Endodermal cell (in vitro differentiated cells): ENCODE measurements at regions not wholly inside any gene's neighbourhood (a gene's known extent, or its start where the extent isn't known, plus 50 kb on each side); places are given as distances from the start of the nearest gene placed in this dataset.
"Not testable (repeated sequence)": the region's sequence is repeated elsewhere in the genome, so short reads cannot be mapped to it uniquely, and the experiment has no call there.

Source experiments
- DNase-seq: peaks from one replicate; pipeline ENCODE4 v3.0.0-alpha.2; 2017
- H3K27ac ChIP-seq: 2 replicates; pipeline ENCODE4 v1.5.1; 2013; ENCODE audit warnings: mild to moderate bottlenecking, low read depth, low read length, moderate library complexity
- H3K27me3 ChIP-seq: 2 replicates; pipeline ENCODE4 v1.6.1; 2013; ENCODE audit warnings: mild to moderate bottlenecking, low read length, moderate library complexity; ENCODE audit not compliant: insufficient read depth, control insufficient read depth, poor library complexity, severe bottlenecking
- H3K36me3 ChIP-seq: 2 replicates; pipeline ENCODE4 v1.7.0; 2013; ENCODE audit warnings: mild to moderate bottlenecking, low read length, moderate library complexity; ENCODE audit not compliant: control insufficient read depth, insufficient read depth
- H3K4me1 ChIP-seq: one replicate; pipeline ENCODE4 v1.7.0; 2013; ENCODE audit warnings: low read length; ENCODE audit not compliant: control insufficient read depth, insufficient read depth
- H3K4me3 ChIP-seq: 2 replicates; pipeline ENCODE4 v1.5.1; 2013; ENCODE audit warnings: mild to moderate bottlenecking, low read length, moderate library complexity
- H3K9ac ChIP-seq: 2 replicates; pipeline ENCODE4 v1.6.1; 2013; ENCODE audit warnings: mild to moderate bottlenecking, low read length, moderate library complexity; ENCODE audit not compliant: poor library complexity, severe bottlenecking; ENCODE audit errors: extremely low read depth
- H3K9me3 ChIP-seq: 2 replicates; pipeline ENCODE4 v1.6.1; 2013; ENCODE audit warnings: mild to moderate bottlenecking, low read length, moderate library complexity; ENCODE audit not compliant: control insufficient read depth
- H3K27ac Mint-ChIP-seq: 2 replicates; pipeline ENCODE4 v1.8.0; 2020; ENCODE audit warnings: mixed read lengths
- H3K27me3 Mint-ChIP-seq: 2 replicates; pipeline ENCODE4 v1.8.0; 2021; ENCODE audit warnings: mild to moderate bottlenecking, mixed read lengths; ENCODE audit not compliant: insufficient read depth
- H3K36me3 Mint-ChIP-seq: 2 replicates; pipeline ENCODE4 v1.8.0; 2020; ENCODE audit warnings: low read depth, mixed read lengths
- H3K4me1 Mint-ChIP-seq: 2 replicates; pipeline ENCODE4 v1.8.0; 2020; ENCODE audit warnings: mixed read lengths
- H3K4me3 Mint-ChIP-seq: 2 replicates; pipeline ENCODE4 v1.8.0; 2020; ENCODE audit warnings: mild to moderate bottlenecking, moderate library complexity, mixed read lengths
- H3K9me3 Mint-ChIP-seq: 2 replicates; pipeline ENCODE4 v1.8.0; 2020; ENCODE audit warnings: mild to moderate bottlenecking, mixed read lengths
- CTCF ChIP-seq: fragments of 200-600 bp; sonication (generic); conservative IDR thresholded peaks from 2 replicates; pipeline ENCODE4 v1.5.0; 2021; ENCODE audit warnings: antibody characterized with exemption, mild to moderate bottlenecking
- WGBS, 2 experiments: methylation state at CpG; one replicate each; pipeline versions ENCODE4 v1.1.5 to v1.1.7; 2013; ENCODE audit warnings: missing lambda C conversion rate in 2 of 2, mixed read lengths in 1 of 2; ENCODE audit not compliant: insufficient coverage in 1 of 2, insufficient read length in 1 of 2; 5-methylcytosine and 5-hydroxymethylcytosine counted together

- H3K27ac ChIP-seq: no peak overlapping the region
- H3K27ac Mint-ChIP-seq: no peak overlapping the region
- no peaks in the 10 kb centered on the region for H3K27me3 Mint-ChIP-seq
- TF ChIP-seq CTCF: no peak
- H3K36me3 ChIP-seq: no peaks in the 10 kb centered on the region
- H3K9me3 Mint-ChIP-seq: peaks cover 10% of the 10 kb centered on the region
- H3K9me3 ChIP-seq: peaks cover 4% of the 10 kb centered on the region
- H3K4me1 ChIP-seq: no peaks in the 10 kb centered on the region
- H3K4me1 Mint-ChIP-seq: no peaks in the 10 kb centered on the region
- no peaks in the 10 kb centered on the region for H3K27me3 ChIP-seq
- H3K4me3 ChIP-seq: no peak overlapping the region
- WGBS, 2 experiments: 51 to 54% methylated on average over 7 to 9 of the region's 9 CpGs
- no peak overlapping the region for H3K9ac ChIP-seq
- H3K36me3 Mint-ChIP-seq: no peaks in the 10 kb centered on the region
- H3K4me3 Mint-ChIP-seq: no peak overlapping the region
- DNase-seq: no peak
Observed at GRCh38 chrX:826448-826847, 195.9 kb downstream of the SHOX start.

GRCh38 chrX:825991-826390 is 195.4 kb downstream of the SHOX start:
- no peak for TF ChIP-seq CTCF
- 76 to 84% methylated on average over 6 to 11 of the region's 11 CpGs for WGBS, 2 experiments
- Histone ChIP-seq H3K4me1 (no peaks in the 10 kb centered on the region), H3K9me3 (no peaks in the 10 kb centered on the region), H3K36me3 (no peaks in the 10 kb centered on the region), H3K27ac (no peak overlapping the region), H3K27me3 (no peaks in the 10 kb centered on the region), H3K9ac (no peak overlapping the region), H3K4me3 (no peak overlapping the region)
- no peak overlapping the region for H3K27ac Mint-ChIP-seq
- H3K4me1 Mint-ChIP-seq: no peaks in the 10 kb centered on the region
- no peak for DNase-seq
- H3K9me3 Mint-ChIP-seq: peaks cover 9% of the 10 kb centered on the region
- no peaks in the 10 kb centered on the region for H3K27me3 Mint-ChIP-seq
- no peak overlapping the region for H3K4me3 Mint-ChIP-seq
- H3K36me3 Mint-ChIP-seq: no peaks in the 10 kb centered on the region

- H3K4me1 Mint-ChIP-seq, H3K9me3 ChIP-seq, H3K4me3 ChIP-seq, H3K9ac ChIP-seq, DNase-seq, H3K27me3 ChIP-seq, H3K27ac ChIP-seq, H3K36me3 ChIP-seq, H3K27me3 Mint-ChIP-seq, H3K27ac Mint-ChIP-seq, H3K9me3 Mint-ChIP-seq, H3K4me3 Mint-ChIP-seq, H3K4me1 ChIP-seq, H3K36me3 Mint-ChIP-seq: not testable (repeated sequence)
- no CpG with 5 or more reads among the region's 1 CpG for WGBS, 2 experiments
Observed at GRCh38 chrX:823073-823472, 192.5 kb downstream of the SHOX start.
